ENCODE measurements at regions not wholly inside any gene's neighbourhood (a gene's known extent, or its start where the extent isn't known, plus 50 kb on each side); places are given as distances from the start of the nearest gene placed in this dataset.

DNA sequence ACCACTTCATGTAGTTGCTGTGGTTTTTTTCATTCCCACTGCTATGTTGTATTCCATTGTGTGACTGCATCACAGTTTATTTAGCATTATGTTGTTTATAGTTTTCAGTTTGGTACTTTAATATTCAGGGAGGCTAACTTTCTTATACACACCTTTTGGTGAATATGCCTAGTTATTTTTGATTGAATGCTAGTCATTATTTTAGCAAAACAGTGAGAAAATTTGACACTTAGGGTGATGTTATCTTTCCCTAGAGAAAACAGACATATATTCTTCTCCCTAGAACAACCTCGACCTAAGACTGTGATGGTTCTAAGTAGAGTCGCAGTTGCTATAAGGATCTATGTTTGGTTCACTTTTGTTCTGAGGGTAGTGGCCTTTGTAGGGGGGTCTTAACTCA is 120.8 kb upstream of the B3GAT2 start:
- TF ChIP-seq, protein P1, sequence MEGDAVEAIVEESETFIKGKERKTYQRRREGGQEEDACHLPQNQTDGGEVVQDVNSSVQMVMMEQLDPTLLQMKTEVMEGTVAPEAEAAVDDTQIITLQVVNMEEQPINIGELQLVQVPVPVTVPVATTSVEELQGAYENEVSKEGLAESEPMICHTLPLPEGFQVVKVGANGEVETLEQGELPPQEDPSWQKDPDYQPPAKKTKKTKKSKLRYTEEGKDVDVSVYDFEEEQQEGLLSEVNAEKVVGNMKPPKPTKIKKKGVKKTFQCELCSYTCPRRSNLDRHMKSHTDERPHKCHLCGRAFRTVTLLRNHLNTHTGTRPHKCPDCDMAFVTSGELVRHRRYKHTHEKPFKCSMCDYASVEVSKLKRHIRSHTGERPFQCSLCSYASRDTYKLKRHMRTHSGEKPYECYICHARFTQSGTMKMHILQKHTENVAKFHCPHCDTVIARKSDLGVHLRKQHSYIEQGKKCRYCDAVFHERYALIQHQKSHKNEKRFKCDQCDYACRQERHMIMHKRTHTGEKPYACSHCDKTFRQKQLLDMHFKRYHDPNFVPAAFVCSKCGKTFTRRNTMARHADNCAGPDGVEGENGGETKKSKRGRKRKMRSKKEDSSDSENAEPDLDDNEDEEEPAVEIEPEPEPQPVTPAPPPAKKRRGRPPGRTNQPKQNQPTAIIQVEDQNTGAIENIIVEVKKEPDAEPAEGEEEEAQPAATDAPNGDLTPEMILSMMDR (IDR thresholded peaks at IDR 0.05), result no peak
- TF ChIP-seq POLR2A (IDR thresholded peaks at IDR 0.05), result no peak
- no peak for TF ChIP-seq POLR2AphosphoS5 (IDR thresholded peaks at IDR 0.05)

Measured in prostate gland (tissue), 2 donors.